ENCODE measurements at regions not wholly inside any gene's neighbourhood (a gene's known extent, or its start where the extent isn't known, plus 50 kb on each side); places are given as distances from the start of the nearest gene placed in this dataset.
"Not testable (repeated sequence)": the region's sequence is repeated elsewhere in the genome, so short reads cannot be mapped to it uniquely, and the experiment has no call there.

GRCh38 chr13:18991060-18991459 lies 190.6 kb downstream of the TUBA3C start:
- TF ChIP-seq ZFX (IDR thresholded peaks at IDR 0.05; ENCODE audit: borderline replicate concordance), result no peak
- TF ChIP-seq CTCF (IDR thresholded peaks at IDR 0.05), result no peak
- H3K27ac ChIP-seq, result no peak overlapping the region

DNA sequence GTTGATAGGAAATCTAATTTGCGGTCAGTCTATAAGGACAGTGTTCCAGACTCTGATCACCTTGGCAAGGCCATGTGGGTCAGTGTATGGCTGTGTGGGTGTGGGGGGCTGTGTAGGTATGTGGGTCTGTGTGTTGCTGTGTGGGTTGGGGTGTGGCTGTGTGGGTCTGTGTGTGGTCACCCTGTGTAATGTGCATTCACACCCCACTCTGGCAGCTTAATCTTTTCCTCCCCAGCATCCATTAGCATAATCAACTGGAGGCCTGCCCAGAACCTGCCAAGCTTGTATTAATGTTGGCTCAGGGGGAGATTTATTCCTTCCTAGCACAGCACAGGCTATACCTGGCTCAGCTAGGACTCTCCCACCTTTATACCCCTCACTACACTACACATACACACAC lies 203.2 kb downstream of the TUBA3C start:
- H3K27ac ChIP-seq, result no peak overlapping the region

GRCh38 chr13:18977857-18978256 lies 203.8 kb downstream of the TUBA3C start:
- TF ChIP-seq CTCF (IDR thresholded peaks at IDR 0.05) (no peak), ZFX (IDR thresholded peaks at IDR 0.05; ENCODE audit: borderline replicate concordance) (no peak)

More for the DNA sequence above, 203.2 kb downstream of the TUBA3C start:
- TF ChIP-seq ZFX (IDR thresholded peaks at IDR 0.05; ENCODE audit: borderline replicate concordance), result no peak

DNA sequence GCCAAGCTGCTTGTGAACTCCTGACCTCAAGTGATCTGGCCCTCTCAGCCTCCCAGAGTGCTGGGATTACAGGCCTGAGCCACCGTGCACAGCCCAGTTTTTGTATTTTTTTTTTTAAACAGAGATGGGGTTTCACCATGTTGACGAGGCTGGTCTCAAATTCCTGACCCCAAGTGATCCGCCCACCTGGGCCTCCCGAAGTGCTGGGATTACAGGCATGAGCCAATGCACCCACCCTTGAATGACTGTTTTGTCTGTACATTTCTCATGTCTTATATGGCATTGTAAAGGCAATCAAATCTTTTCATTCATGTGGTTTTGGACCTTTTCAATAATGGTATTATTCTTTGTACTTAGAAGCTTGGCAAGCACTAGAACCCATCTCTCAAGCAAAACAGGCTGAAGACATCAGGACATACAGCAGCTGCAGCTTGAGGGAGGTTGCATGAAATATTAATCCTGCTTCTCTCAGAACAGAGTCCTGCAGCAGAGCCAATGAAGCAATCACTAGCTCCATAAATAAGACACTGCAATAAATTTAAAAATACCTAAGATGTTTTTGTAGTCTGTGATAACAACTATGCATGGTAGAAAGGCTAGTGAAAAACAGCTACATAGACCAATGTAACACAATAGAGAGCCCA lies 209.9 kb downstream of the TUBA3C start:
- TF ChIP-seq ZFX (IDR thresholded peaks at IDR 0.05; ENCODE audit: borderline replicate concordance) (no peak), CTCF (IDR thresholded peaks at IDR 0.05) (no peak)
- H3K27ac ChIP-seq, result no peak overlapping the region

More at GRCh38 chr13:18977857-18978256, 203.8 kb downstream of the TUBA3C start:
- no peak overlapping the region for H3K27ac ChIP-seq

- no peak overlapping the region for H3K27ac ChIP-seq
- TF ChIP-seq ZFX (IDR thresholded peaks at IDR 0.05; ENCODE audit: borderline replicate concordance) (no peak), CTCF (IDR thresholded peaks at IDR 0.05) (no peak)
Observed at GRCh38 chr13:18965347-18965855, 216.2 kb downstream of the TUBA3C start.

GRCh38 chr13:18964942-18965341 lies 216.7 kb downstream of the TUBA3C start:
- no peak overlapping the region for H3K27ac ChIP-seq
- no peak for TF ChIP-seq ZFX (IDR thresholded peaks at IDR 0.05; ENCODE audit: borderline replicate concordance)
- TF ChIP-seq CTCF (IDR thresholded peaks at IDR 0.05), result no peak

DNA sequence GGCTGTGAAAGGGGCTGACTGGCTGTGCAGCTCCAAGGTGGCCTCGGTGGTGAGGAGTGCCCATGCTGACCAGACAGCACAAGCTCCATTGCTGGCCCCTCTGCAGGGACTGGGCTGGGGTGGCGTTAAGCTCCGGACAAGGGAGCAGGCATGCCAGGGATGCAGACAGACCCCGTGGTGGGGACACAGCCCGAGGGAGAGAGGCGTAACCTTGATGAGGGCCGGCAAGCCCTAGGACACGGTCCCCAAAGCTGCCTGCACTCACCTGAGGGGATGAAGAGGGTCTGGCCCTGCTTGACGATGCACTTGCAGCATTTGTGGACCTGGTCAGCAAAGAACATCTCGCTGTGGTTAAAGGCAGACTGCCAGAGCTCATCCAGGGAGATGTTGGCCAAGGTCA lies 217.9 kb downstream of the TUBA3C start:
- H3K27ac ChIP-seq, result not testable (repeated sequence)

DNA sequence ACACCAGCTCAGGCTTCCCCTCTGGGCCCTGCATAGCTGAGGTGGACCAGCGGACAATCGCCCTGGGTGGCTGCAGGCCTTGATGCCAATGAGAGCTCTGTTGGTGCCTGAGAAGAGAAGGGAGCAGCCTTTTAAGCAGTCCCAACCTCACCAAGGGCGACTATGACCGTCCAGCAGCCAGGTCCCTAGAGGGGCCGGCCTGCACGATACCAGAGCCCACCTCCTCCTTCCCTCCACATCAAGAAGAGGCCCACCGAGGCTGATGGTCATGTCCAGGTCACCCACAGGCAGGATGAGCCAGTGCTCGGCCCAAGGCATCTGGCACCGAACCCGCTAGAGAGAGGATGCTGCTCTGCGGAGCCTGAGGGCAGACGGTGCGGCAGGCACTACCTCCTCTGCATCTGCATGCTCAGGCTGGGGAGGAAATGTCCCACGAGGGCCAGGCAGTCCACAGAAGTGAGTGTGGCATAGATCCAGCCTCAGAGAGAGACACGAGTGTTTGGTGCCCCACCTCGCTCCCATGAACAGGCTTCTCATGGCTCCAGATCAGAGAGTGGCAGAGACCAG lies 219.4 kb downstream of the TUBA3C start:
- no peak for TF ChIP-seq ZFX (IDR thresholded peaks at IDR 0.05; ENCODE audit: borderline replicate concordance)

More for the DNA sequence above, 219.4 kb downstream of the TUBA3C start:
- H3K27ac ChIP-seq, result no peak overlapping the region

All from 22Rv1 (cell line).